Kidney epithelial cell (primary cell): ENCODE measurements at regions not wholly inside any gene's neighbourhood (a gene's known extent, or its start where the extent isn't known, plus 50 kb on each side); places are given as distances from the start of the nearest gene placed in this dataset.

Source experiments
- DNase-seq: peaks from one replicate; pipeline ENCODE4 v3.0.0-alpha.2; 2010; ENCODE audit warnings: low read depth
- H3K27me3 ChIP-seq: 2 replicates; pipeline ENCODE4 v1.6.0; 2011; ENCODE audit warnings: low read length; ENCODE audit not compliant: control insufficient read depth, insufficient read depth
- H3K36me3 ChIP-seq: 2 replicates; pipeline ENCODE4 v1.5.1; 2011; ENCODE audit warnings: low read length; ENCODE audit not compliant: control insufficient read depth, insufficient read depth
- H3K4me3 ChIP-seq: 2 replicates; pipeline ENCODE4 v1.5.1; 2011; ENCODE audit warnings: low read depth, mild to moderate bottlenecking, control low read depth, low read length
- CTCF ChIP-seq: IDR thresholded peaks from 2 replicates; pipeline ENCODE4 v1.5.1; 2011; ENCODE audit warnings: mild to moderate bottlenecking, moderate library complexity, low read length, control low read depth, inconsistent platforms; ENCODE audit not compliant: insufficient read depth, poor library complexity, severe bottlenecking

GRCh38 chr2:128769457-128770142, 450.9 kb upstream of the HS6ST1 start:
- Histone ChIP-seq H3K4me3 (no peak overlapping the region), H3K36me3 (no peaks in the 10 kb centered on the region), H3K27me3 (no peaks in the 10 kb centered on the region)
- no peak for TF ChIP-seq CTCF
- no peak for DNase-seq

- Histone ChIP-seq H3K4me3 (no peak overlapping the region), H3K36me3 (no peaks in the 10 kb centered on the region), H3K27me3 (no peaks in the 10 kb centered on the region)
- TF ChIP-seq CTCF = no peak
- DNase-seq = no peak
Observed at GRCh38 chr2:128770143-128771085, 451.7 kb upstream of the HS6ST1 start.

GRCh38 chr2:128771401-128771800, 452.7 kb upstream of the HS6ST1 start:
- Histone ChIP-seq H3K36me3 (no peaks in the 10 kb centered on the region), H3K4me3 (no peak overlapping the region), H3K27me3 (no peaks in the 10 kb centered on the region)
- DNase-seq = no peak
- no peak for TF ChIP-seq CTCF

- Histone ChIP-seq H3K4me3 (no peak overlapping the region), H3K36me3 (no peaks in the 10 kb centered on the region), H3K27me3 (no peaks in the 10 kb centered on the region)
- no peak for DNase-seq
- TF ChIP-seq CTCF = no peak
Observed at GRCh38 chr2:128772671-128773070, 454.0 kb upstream of the HS6ST1 start.

GRCh38 chr2:128773641-128774319, 455.1 kb upstream of the HS6ST1 start:
- TF ChIP-seq CTCF = no peak
- Histone ChIP-seq H3K36me3 (no peaks in the 10 kb centered on the region), H3K27me3 (no peaks in the 10 kb centered on the region)

More at GRCh38 chr2:128773641-128774319, 455.1 kb upstream of the HS6ST1 start:
- no peak overlapping the region for H3K4me3 ChIP-seq
- DNase-seq = no peak
